HG03521 (cell line): ENCODE measurements at regions not wholly inside any gene's neighbourhood (a gene's known extent, or its start where the extent isn't known, plus 50 kb on each side); places are given as distances from the start of the nearest gene placed in this dataset.
"Not testable (repeated sequence)": the region's sequence is repeated elsewhere in the genome, so short reads cannot be mapped to it uniquely, and the experiment has no call there.

Experiments used
- ATAC-seq: cut with Tn5 transposase; IDR thresholded peaks from one replicate; pipeline ENCODE4 v1.9.1; 2021; ENCODE audit warnings: mild to moderate bottlenecking, moderate library complexity; ENCODE audit not compliant: unreplicated experiment

- no peak for ATAC-seq
These were observed 579.1 kb upstream of the RBFOX1 start for GRCh38 chr16:6753553-6753952.

- ATAC-seq = no peak
These were observed 581.5 kb upstream of the RBFOX1 start for GRCh38 chr16:6751191-6751590.

GRCh38 chr16:6749698-6750097 is 582.9 kb upstream of the RBFOX1 start:
- ATAC-seq = no peak

- not testable (repeated sequence) for ATAC-seq
These were observed 596.3 kb upstream of the RBFOX1 start for GRCh38 chr16:6736302-6736701.

- ATAC-seq = no peak
These were observed 597.0 kb upstream of the RBFOX1 start for GRCh38 chr16:6735631-6736030.

GRCh38 chr16:6732166-6732565 is 600.5 kb upstream of the RBFOX1 start:
- ATAC-seq = no peak

- ATAC-seq = no peak
These were observed 604.3 kb upstream of the RBFOX1 start for GRCh38 chr16:6728381-6728780.

GRCh38 chr16:6726621-6727020 is 606.0 kb upstream of the RBFOX1 start:
- no peak for ATAC-seq

- ATAC-seq = no peak
These were observed 606.9 kb upstream of the RBFOX1 start for GRCh38 chr16:6725634-6726331.

- not testable (repeated sequence) for ATAC-seq
These were observed 607.4 kb upstream of the RBFOX1 start for GRCh38 chr16:6725206-6725605.

GRCh38 chr16:6722786-6723185 is 609.9 kb upstream of the RBFOX1 start:
- no peak for ATAC-seq

GRCh38 chr16:6714510-6714909 is 618.1 kb upstream of the RBFOX1 start:
- ATAC-seq = no peak

GRCh38 chr16:6709736-6710135 is 622.9 kb upstream of the RBFOX1 start:
- no peak for ATAC-seq

- no peak for ATAC-seq
These were observed 623.9 kb upstream of the RBFOX1 start for GRCh38 chr16:6708576-6709215.

- ATAC-seq = no peak
These were observed 628.2 kb upstream of the RBFOX1 start for GRCh38 chr16:6704306-6704930.

GRCh38 chr16:6701096-6701495 is 631.5 kb upstream of the RBFOX1 start:
- no peak for ATAC-seq

- ATAC-seq = no peak
These were observed 634.1 kb upstream of the RBFOX1 start for GRCh38 chr16:6698548-6698947.

- no peak for ATAC-seq
These were observed 637.0 kb upstream of the RBFOX1 start for GRCh38 chr16:6695666-6696065.

GRCh38 chr16:6694636-6695035 is 638.0 kb upstream of the RBFOX1 start:
- no peak for ATAC-seq

GRCh38 chr16:6693418-6693817 is 639.2 kb upstream of the RBFOX1 start:
- not testable (repeated sequence) for ATAC-seq

- no peak for ATAC-seq
These were observed 639.8 kb upstream of the RBFOX1 start for GRCh38 chr16:6692874-6693273.

GRCh38 chr16:6690741-6691140 is 641.9 kb upstream of the RBFOX1 start:
- no peak for ATAC-seq
